A549 (cell line): ENCODE measurements at regions not wholly inside any gene's neighbourhood (a gene's known extent, or its start where the extent isn't known, plus 50 kb on each side); places are given as distances from the start of the nearest gene placed in this dataset.

Experiments used
- ATAC-seq, 2 experiments: fragments of 200-7000 bp in 1 of 2; fragments of >200 bp in 1 of 2; cut with Nextera tagmentation in 1 of 2; cut with Tn5 transposase in 1 of 2; 3 replicates each; pipeline versions ENCODE4 v1.8.0 to v1.9.1; 2018 to 2020; ENCODE audit warnings: mild to moderate bottlenecking in 1 of 2, moderate library complexity in 1 of 2
- CTCF ChIA-PET: fragments of 300-600 bp; sonication (Branson Sonifier 250); formaldehyde crosslinking; extraction: SDS; loops from one replicate; lab custom pipeline; 2021; ENCODE audit warnings: antibody characterized with exemption, inconsistent platforms; lab: Yijun Ruan, JAX
- POLR2A ChIA-PET: fragments of 350-600 bp; formaldehyde crosslinking; extraction: SDS; loops from one replicate; lab custom pipeline; 2021; ENCODE audit warnings: antibody characterized with exemption, inconsistent platforms; lab: Yijun Ruan, JAX
- DNase-seq, 2 experiments: peaks; one replicate each; pipeline versions ENCODE4 v3.0.0 to v3.0.0-alpha.2; 2011 to 2016; ENCODE audit warnings: low read depth in 1 of 2, low spot score in 1 of 2
- FAIRE-seq: peaks from 2 replicates; lab custom pipeline; 2011; peaks lifted over from hg19 to GRCh38; lab: Jason Lieb, UNC
- H3K27ac ChIP-seq, 2 experiments: fragments of >200 bp; sonication (Bioruptor Twin); formaldehyde crosslinking; 3 replicates each; pipeline ENCODE4 v1.5.1; 2016 to 2017
- H3K4me1 ChIP-seq: fragments of >200 bp; sonication (Bioruptor Twin); formaldehyde crosslinking; 3 replicates; pipeline ENCODE4 v1.6.1; 2016
- H3K4me2 ChIP-seq: fragments of >200 bp; sonication (Bioruptor Twin); formaldehyde crosslinking; 3 replicates; pipeline ENCODE4 v1.6.1; 2016
- H3K4me3 ChIP-seq: fragments of >200 bp; sonication (Bioruptor Twin); formaldehyde crosslinking; 3 replicates; pipeline ENCODE4 v1.5.1; 2016
- H3K9me3 ChIP-seq: fragments of >200 bp; sonication (Bioruptor Twin); formaldehyde crosslinking; 3 replicates; pipeline ENCODE4 v1.6.1; 2016
- ATOH8 ChIP-seq: fragments of 250-450 bp; sonication (Bioruptor Pico); IDR thresholded peaks from 2 replicates; pipeline ENCODE4 v1.5.0; 2020; ENCODE audit warnings: low read depth, mild to moderate bottlenecking, moderate library complexity
- BHLHE40 ChIP-seq: IDR thresholded peaks from 2 replicates; pipeline ENCODE4 v1.6.1; 2012; ENCODE audit warnings: low read depth, low read length, inconsistent platforms
- CHD4 ChIP-seq: fragments of 200-600 bp; sonication (generic); IDR thresholded peaks from 2 replicates; pipeline ENCODE4 v1.6.1; 2016; ENCODE audit warnings: antibody characterized with exemption, mild to moderate bottlenecking, borderline replicate concordance
- E2F6 ChIP-seq: IDR thresholded peaks from 2 replicates; pipeline ENCODE4 v1.6.1; 2012; ENCODE audit warnings: low read depth, borderline replicate concordance
- EHMT2 ChIP-seq: fragments of 200-600 bp; sonication (generic); IDR thresholded peaks from 2 replicates; pipeline ENCODE4 v1.6.1; 2016; ENCODE audit warnings: antibody characterized with exemption, low read depth, mild to moderate bottlenecking, moderate library complexity
- ESRRA ChIP-seq: fragments of 150-350 bp; IDR thresholded peaks from 2 replicates; pipeline ENCODE4 v1.6.1; 2014; ENCODE audit warnings: mild to moderate bottlenecking, low read length, borderline replicate concordance
- FOSB ChIP-seq: fragments of 250-450 bp; sonication (Bioruptor Pico); IDR thresholded peaks from 2 replicates; pipeline ENCODE4 v1.5.0; 2020; ENCODE audit warnings: mild to moderate bottlenecking, moderate library complexity
- HMGXB4 ChIP-seq: fragments of 250-450 bp; sonication (Bioruptor Pico); IDR thresholded peaks from 2 replicates; pipeline ENCODE4 v1.5.0; 2021; ENCODE audit warnings: mild to moderate bottlenecking, moderate library complexity, borderline replicate concordance
- HOXB5 ChIP-seq: fragments of 250-450 bp; sonication (Bioruptor Pico); IDR thresholded peaks from 2 replicates; pipeline ENCODE4 v1.5.0; 2020; ENCODE audit warnings: mild to moderate bottlenecking, moderate library complexity
- KDM5A ChIP-seq: fragments of 200-600 bp; sonication (generic); IDR thresholded peaks from 2 replicates; pipeline ENCODE4 v1.6.1; 2016; ENCODE audit warnings: antibody characterized with exemption, mild to moderate bottlenecking
- MAFK ChIP-seq: fragments of 450-650 bp; IDR thresholded peaks from 2 replicates; pipeline ENCODE4 v1.6.1; 2014; ENCODE audit not compliant: partially characterized antibody
- NFE2L2 ChIP-seq: fragments of 150-350 bp; conservative IDR thresholded peaks from 2 replicates; pipeline ENCODE4 v1.6.1; 2014; ENCODE audit warnings: low read length
- NPAS2 ChIP-seq: fragments of 250-450 bp; sonication (Bioruptor Pico); IDR thresholded peaks from 2 replicates; pipeline ENCODE4 v1.8.0; 2022; ENCODE audit warnings: mild to moderate bottlenecking, moderate library complexity, borderline replicate concordance
- PBX3 ChIP-seq: IDR thresholded peaks from 2 replicates; pipeline ENCODE4 v1.6.1; 2012
- POLR2AphosphoS2 ChIP-seq: conservative IDR thresholded peaks from 2 replicates; pipeline ENCODE4 v1.6.1; 2012; ENCODE audit warnings: low read length, improper control_type of control experiment, inconsistent platforms
- RCOR1 ChIP-seq: fragments of 150-350 bp; IDR thresholded peaks from 2 replicates; pipeline ENCODE4 v1.6.1; 2014; ENCODE audit warnings: antibody characterized with exemption, low read length, low read depth
- REST ChIP-seq: fragments of 200-600 bp; sonication (generic); IDR thresholded peaks from 2 replicates; pipeline ENCODE4 v1.6.1; 2016; ENCODE audit warnings: antibody characterized with exemption, mild to moderate bottlenecking, moderate library complexity
- RFX5 ChIP-seq: fragments of 450-650 bp; IDR thresholded peaks from 2 replicates; pipeline ENCODE4 v1.7.1; 2014; ENCODE audit warnings: antibody characterized with exemption, mild to moderate bottlenecking, moderate library complexity
- SMC3 ChIP-seq: fragments of >200 bp; sonication (Bioruptor Twin); formaldehyde crosslinking; IDR thresholded peaks from 3 replicates; pipeline ENCODE4 v1.6.1; 2018; ENCODE audit warnings: inconsistent platforms
- TFCP2L1 ChIP-seq: fragments of 250-450 bp; sonication (Bioruptor Pico); IDR thresholded peaks from 2 replicates; pipeline ENCODE4 v1.5.0; 2021; ENCODE audit warnings: mild to moderate bottlenecking
- ZFP36 ChIP-seq: fragments of 450-650 bp; IDR thresholded peaks from 2 replicates; pipeline ENCODE4 v1.6.1; 2014; ENCODE audit warnings: borderline replicate concordance; ENCODE audit not compliant: partially characterized antibody
- ZNF302 ChIP-seq: fragments of 250-450 bp; sonication (Bioruptor Pico); IDR thresholded peaks from 2 replicates; pipeline ENCODE4 v1.9.0; 2021; ENCODE audit warnings: inconsistent platforms, mild to moderate bottlenecking, moderate library complexity
- ZSCAN20 ChIP-seq: fragments of 250-450 bp; sonication (Bioruptor Pico); IDR thresholded peaks from 2 replicates; pipeline ENCODE4 v1.8.0; 2022; ENCODE audit warnings: mild to moderate bottlenecking, moderate library complexity
- WGBS: methylation state at CpG from one replicate; pipeline ENCODE4 v1.1.6; 2017; ENCODE audit errors: missing lambda C conversion rate; 5-methylcytosine and 5-hydroxymethylcytosine counted together
- TF ChIP-seq, protein P1 (sequence below): IDR thresholded peaks from 2 replicates; pipeline ENCODE4 v1.6.1; 2012
- TF ChIP-seq, protein P2 (sequence below): fragments of 450-650 bp; IDR thresholded peaks from 2 replicates; pipeline ENCODE4 v1.6.1; 2014; ENCODE audit warnings: antibody characterized with exemption

DNA sequence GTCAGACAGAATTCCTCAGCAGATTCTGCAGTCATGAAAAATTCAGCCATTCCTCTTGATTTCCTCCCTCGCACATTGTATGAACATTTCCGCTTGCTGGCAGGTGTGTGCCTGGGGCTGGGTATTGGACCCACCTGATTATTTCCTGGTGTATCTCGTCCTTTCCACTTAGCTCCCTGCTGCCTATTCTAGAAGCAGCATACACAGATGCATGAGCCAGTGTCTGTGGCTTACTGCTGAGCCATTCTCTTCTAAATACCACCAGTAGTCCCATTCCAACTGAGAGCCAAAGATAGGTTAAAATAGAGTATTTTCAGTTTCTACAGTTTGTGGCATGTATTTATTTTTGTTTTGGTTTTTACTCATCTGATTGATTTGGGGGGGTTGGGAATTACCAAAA is 270.1 kb upstream of the AKR1E2 start:
- Histone ChIP-seq H3K4me2 (no peak overlapping the region), H3K27ac (no peak overlapping the region), H3K4me1 (no peaks in the 10 kb centered on the region), H3K4me3 (no peak overlapping the region), H3K9me3 (no peaks in the 10 kb centered on the region)
- CTCF ChIA-PET: no interaction called here
- FAIRE-seq: no peak
- DNase-seq: no peak
- POLR2A ChIA-PET: no interaction called here
- WGBS: 69% methylated on average over 3 of the region's 3 CpGs
- no peak for TF ChIP-seq NPAS2 (CRISPR knock-in tag)
- TF ChIP-seq KDM5A: no peak
- TF ChIP-seq E2F6: no peak
- no peak for TF ChIP-seq ZSCAN20 (CRISPR knock-in tag)
- TF ChIP-seq CHD4: no peak
- TF ChIP-seq, protein P1, sequence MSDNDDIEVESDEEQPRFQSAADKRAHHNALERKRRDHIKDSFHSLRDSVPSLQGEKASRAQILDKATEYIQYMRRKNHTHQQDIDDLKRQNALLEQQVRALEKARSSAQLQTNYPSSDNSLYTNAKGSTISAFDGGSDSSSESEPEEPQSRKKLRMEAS: no peak
- TF ChIP-seq ESRRA: no peak
- TF ChIP-seq ZFP36: no peak
- TF ChIP-seq MAFK: no peak
- no peak for TF ChIP-seq EHMT2
- TF ChIP-seq NFE2L2: no peak
- TF ChIP-seq ZNF302 (CRISPR knock-in tag): no peak
- TF ChIP-seq PBX3: no peak
- no peak for TF ChIP-seq REST
- no peak for TF ChIP-seq FOSB (CRISPR knock-in tag)
- no peak for TF ChIP-seq RCOR1
- no peak for ATAC-seq

DNA sequence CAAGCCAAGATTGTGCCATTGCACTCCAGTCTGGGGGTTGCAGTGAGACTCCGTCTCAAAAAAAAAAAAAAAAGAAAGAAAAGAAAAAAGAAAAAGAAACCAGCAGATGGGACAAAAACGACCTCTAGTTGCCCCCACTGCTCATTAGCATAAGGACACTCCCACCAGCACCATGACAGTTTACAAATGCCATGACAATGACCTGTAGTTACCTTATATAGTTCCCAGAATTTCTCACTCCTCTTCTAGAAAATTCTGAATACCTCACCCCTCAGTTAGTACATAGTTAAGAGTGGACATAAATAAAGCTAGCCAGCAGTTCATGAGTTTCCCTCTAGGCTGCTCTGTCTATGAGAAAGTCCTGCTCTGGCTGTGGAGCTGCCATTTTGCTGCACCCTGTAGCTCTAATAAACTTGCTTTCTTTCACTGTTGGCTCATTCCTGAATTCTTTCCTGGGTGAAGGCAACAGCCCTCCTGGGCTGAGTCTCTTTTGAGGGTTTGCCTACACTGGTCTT is 276.8 kb upstream of the AKR1E2 start:
- no peak for DNase-seq
- TF ChIP-seq TFCP2L1 (CRISPR knock-in tag) (no peak), ESRRA (no peak), BHLHE40 (no peak), HMGXB4 (no peak), ATOH8 (CRISPR knock-in tag) (no peak), HOXB5 (no peak), ZSCAN20 (CRISPR knock-in tag) (no peak), RFX5 (no peak), POLR2AphosphoS2 (no peak), SMC3 (no peak), NFE2L2 (no peak)
- TF ChIP-seq, protein P2, sequence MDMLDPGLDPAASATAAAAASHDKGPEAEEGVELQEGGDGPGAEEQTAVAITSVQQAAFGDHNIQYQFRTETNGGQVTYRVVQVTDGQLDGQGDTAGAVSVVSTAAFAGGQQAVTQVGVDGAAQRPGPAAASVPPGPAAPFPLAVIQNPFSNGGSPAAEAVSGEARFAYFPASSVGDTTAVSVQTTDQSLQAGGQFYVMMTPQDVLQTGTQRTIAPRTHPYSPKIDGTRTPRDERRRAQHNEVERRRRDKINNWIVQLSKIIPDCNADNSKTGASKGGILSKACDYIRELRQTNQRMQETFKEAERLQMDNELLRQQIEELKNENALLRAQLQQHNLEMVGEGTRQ: no peak
- Histone ChIP-seq H3K4me2 (no peak overlapping the region), H3K9me3 (no peaks in the 10 kb centered on the region), H3K27ac (no peak overlapping the region), H3K4me1 (no peaks in the 10 kb centered on the region), H3K4me3 (no peak overlapping the region)
- WGBS: 51% methylated on average over 2 of the region's 2 CpGs
- ChIA-PET CTCF (interaction anchor here (1.1 to 1.4 kb wide), 2 partner anchors 10 to 13 kb away, joined by 3 read pairs; no protein-coding TSS in a partner anchor), POLR2A (no interaction called here)
- no peak for ATAC-seq
- FAIRE-seq: no peak
